ENCODE measurements at regions not wholly inside any gene's neighbourhood (a gene's known extent, or its start where the extent isn't known, plus 50 kb on each side); places are given as distances from the start of the nearest gene placed in this dataset.

GRCh38 chr1:166221316-166221715 lies 54.5 kb upstream of the FAM78B start:
- DNase-seq: no peak

GRCh38 chr1:166233750-166234366 lies 67.1 kb upstream of the FAM78B start:
- DNase-seq: no peak

GRCh38 chr1:166235728-166236127 lies 68.9 kb upstream of the FAM78B start:
- DNase-seq: no peak

GRCh38 chr1:166237675-166238074 lies 70.9 kb upstream of the FAM78B start:
- DNase-seq: no peak

GRCh38 chr1:166253076-166253779 lies 86.4 kb upstream of the FAM78B start:
- DNase-seq: no peak

GRCh38 chr1:166258017-166258416 lies 91.2 kb upstream of the FAM78B start:
- no peak for DNase-seq

GRCh38 chr1:166261511-166261910 lies 94.7 kb upstream of the FAM78B start:
- no peak for DNase-seq

GRCh38 chr1:166270476-166271150 lies 103.8 kb upstream of the FAM78B start:
- no peak for DNase-seq

GRCh38 chr1:166271151-166271538 lies 104.3 kb upstream of the FAM78B start:
- no peak for DNase-seq

GRCh38 chr1:166272155-166272554 lies 105.4 kb upstream of the FAM78B start:
- no peak for DNase-seq

- no peak for DNase-seq
These were observed 106.0 kb upstream of the FAM78B start for GRCh38 chr1:166272851-166273250.

GRCh38 chr1:166273618-166274017 lies 106.8 kb upstream of the FAM78B start:
- no peak for DNase-seq

GRCh38 chr1:166282391-166283137 lies 115.8 kb upstream of the FAM78B start:
- DNase-seq: no peak

GRCh38 chr1:166283190-166283589 lies 116.4 kb upstream of the FAM78B start:
- no peak for DNase-seq

- no peak for DNase-seq
These were observed 116.8 kb upstream of the FAM78B start for GRCh38 chr1:166283600-166283999.

- no peak for DNase-seq
These were observed 122.7 kb upstream of the FAM78B start for GRCh38 chr1:166289309-166290050.

GRCh38 chr1:166295656-166296055 lies 128.9 kb upstream of the FAM78B start:
- DNase-seq: no peak

- DNase-seq: no peak
These were observed 131.2 kb upstream of the FAM78B start for GRCh38 chr1:166297993-166298392.

- no peak for DNase-seq
These were observed 134.0 kb upstream of the FAM78B start for GRCh38 chr1:166300767-166301166.

- no peak for DNase-seq
These were observed 136.4 kb upstream of the FAM78B start for GRCh38 chr1:166302989-166303758.

GRCh38 chr1:166304131-166304530 lies 137.3 kb upstream of the FAM78B start:
- no peak for DNase-seq

- no peak for DNase-seq
These were observed 138.6 kb upstream of the FAM78B start for GRCh38 chr1:166305371-166305770.
